OCI-LY1 (cell line): ENCODE measurements at regions not wholly inside any gene's neighbourhood (a gene's known extent, or its start where the extent isn't known, plus 50 kb on each side); places are given as distances from the start of the nearest gene placed in this dataset.

Experiments used
- H2AFZ ChIP-seq: fragments of 200-600 bp; sonication (generic), shearing (Covaris generic); 2 replicates; pipeline ENCODE4 v1.6.0; 2014; ENCODE audit warnings: antibody characterized with exemption, mild to moderate bottlenecking, low read length
- H3F3A ChIP-seq: fragments of 200-600 bp; sonication (generic), shearing (Covaris generic); 2 replicates; pipeline ENCODE4 v1.6.0; 2014; ENCODE audit warnings: mild to moderate bottlenecking, antibody characterized with exemption, low read length, moderate library complexity; ENCODE audit not compliant: insufficient read depth
- H3K27ac ChIP-seq: fragments of 200-600 bp; sonication (generic); 2 replicates; pipeline ENCODE4 v1.5.1; 2014; ENCODE audit warnings: low read length, mixed run types, mild to moderate bottlenecking, low read depth; ENCODE audit not compliant: poor library complexity, severe bottlenecking
- H3K27me3 ChIP-seq: fragments of 200-600 bp; sonication (generic); 2 replicates; pipeline ENCODE4 v1.6.0; 2014; ENCODE audit warnings: antibody characterized with exemption, mild to moderate bottlenecking, low read length, moderate library complexity; ENCODE audit not compliant: insufficient read depth
- H3K36me3 ChIP-seq: fragments of 200-600 bp; sonication (generic); 2 replicates; pipeline ENCODE4 v1.6.1; 2014; ENCODE audit warnings: mild to moderate bottlenecking, antibody characterized with exemption, low read length, moderate library complexity, mixed read lengths; ENCODE audit not compliant: insufficient read depth
- H3K4me1 ChIP-seq: fragments of 200-600 bp; sonication (generic); 2 replicates; pipeline ENCODE4 v1.5.1; 2014; ENCODE audit warnings: mild to moderate bottlenecking, low read length, moderate library complexity; ENCODE audit not compliant: insufficient read depth, severe bottlenecking
- H3K4me2 ChIP-seq: fragments of 200-600 bp; sonication (generic), shearing (Covaris generic); 2 replicates; pipeline ENCODE4 v1.6.1; 2014; ENCODE audit warnings: low read length
- H3K4me3 ChIP-seq: fragments of 200-600 bp; sonication (generic); 2 replicates; pipeline ENCODE4 v1.5.1; 2014; ENCODE audit warnings: low read length, low read depth, mild to moderate bottlenecking, mixed read lengths; ENCODE audit not compliant: poor library complexity, severe bottlenecking
- H3K79me2 ChIP-seq: fragments of 200-600 bp; shearing (Covaris generic); 2 replicates; pipeline ENCODE4 v1.6.1; 2016; ENCODE audit warnings: mixed run types, low read length, mixed read lengths; ENCODE audit not compliant: insufficient read depth
- H3K9ac ChIP-seq: fragments of 200-600 bp; sonication (generic), shearing (Covaris generic); 2 replicates; pipeline ENCODE4 v1.6.1; 2014; ENCODE audit warnings: mild to moderate bottlenecking, low read length, mixed read lengths
- H3K9me2 ChIP-seq: fragments of 200-600 bp; sonication (generic), shearing (Covaris generic); 2 replicates; pipeline ENCODE4 v1.6.1; 2014; ENCODE audit warnings: low read depth, mild to moderate bottlenecking, low read length, mixed read lengths
- H3K9me3 ChIP-seq: fragments of 200-600 bp; shearing (Covaris generic); 2 replicates; pipeline ENCODE4 v1.6.1; 2014; ENCODE audit warnings: low read length, mixed read lengths
- H4K20me1 ChIP-seq: fragments of 200-600 bp; sonication (generic), shearing (Covaris generic); 2 replicates; pipeline ENCODE4 v1.6.0; 2016; ENCODE audit warnings: mild to moderate bottlenecking, low read length; ENCODE audit not compliant: insufficient read depth
- CTCF ChIP-seq: fragments of 200-600 bp; sonication (generic), shearing (Covaris generic); IDR thresholded peaks from 2 replicates; pipeline ENCODE4 v1.5.1; 2017; ENCODE audit warnings: mild to moderate bottlenecking, antibody characterized with exemption, low read length, moderate library complexity, mixed read lengths
- EZH2 ChIP-seq: fragments of 200-600 bp; sonication (generic), shearing (Covaris generic); IDR thresholded peaks from 2 replicates; pipeline ENCODE4 v1.8.0; 2017; ENCODE audit warnings: borderline replicate concordance, mixed run types, mild to moderate bottlenecking, antibody characterized with exemption, low read length, moderate library complexity, mixed read lengths

- H3K9me2 ChIP-seq = no peaks in the 10 kb centered on the region
- no peak for TF ChIP-seq EZH2
- no peaks in the 10 kb centered on the region for H3K4me1 ChIP-seq
- H3K79me2 ChIP-seq = no peaks in the 10 kb centered on the region
- no peaks in the 10 kb centered on the region for H3K36me3 ChIP-seq
- no peaks in the 10 kb centered on the region for H3K9me3 ChIP-seq
- H3K27ac ChIP-seq = no peak overlapping the region
- no peak overlapping the region for H2AFZ ChIP-seq
- no peaks in the 10 kb centered on the region for H3K27me3 ChIP-seq
- H3K4me2 ChIP-seq = no peak overlapping the region
- no peaks in the 10 kb centered on the region for H3F3A ChIP-seq
- no peak overlapping the region for H3K4me3 ChIP-seq
- no peaks in the 10 kb centered on the region for H4K20me1 ChIP-seq
- H3K9ac ChIP-seq = no peak overlapping the region
These were observed 120.0 kb downstream of the UQCRFS1 start for GRCh38 chr19:29092712-29093552.

GRCh38 chr19:29090783-29091526 lies 122.0 kb downstream of the UQCRFS1 start:
- H3K27ac ChIP-seq = no peak overlapping the region
- no peak overlapping the region for H2AFZ ChIP-seq
- H3K4me3 ChIP-seq = no peak overlapping the region
- H3F3A ChIP-seq = no peaks in the 10 kb centered on the region
- H3K9ac ChIP-seq = no peak overlapping the region
- H3K9me3 ChIP-seq = no peaks in the 10 kb centered on the region
- no peaks in the 10 kb centered on the region for H3K79me2 ChIP-seq
- no peaks in the 10 kb centered on the region for H3K9me2 ChIP-seq
- no peaks in the 10 kb centered on the region for H4K20me1 ChIP-seq
- no peak overlapping the region for H3K4me2 ChIP-seq
- H3K36me3 ChIP-seq = no peaks in the 10 kb centered on the region
- no peaks in the 10 kb centered on the region for H3K4me1 ChIP-seq
- TF ChIP-seq CTCF (no peak), EZH2 (no peak)
- H3K27me3 ChIP-seq = peaks cover 4% of the 10 kb centered on the region; the same call in 1 of the 2 replicates

- TF ChIP-seq CTCF (no peak), EZH2 (no peak)
- H3K4me3 ChIP-seq = no peak overlapping the region
- no peak overlapping the region for H2AFZ ChIP-seq
- no peaks in the 10 kb centered on the region for H3K36me3 ChIP-seq
- no peak overlapping the region for H3K4me2 ChIP-seq
- H3K79me2 ChIP-seq = no peaks in the 10 kb centered on the region
- H3F3A ChIP-seq = no peaks in the 10 kb centered on the region
- no peaks in the 10 kb centered on the region for H3K4me1 ChIP-seq
- H3K9me3 ChIP-seq = no peaks in the 10 kb centered on the region
- H3K9ac ChIP-seq = no peak overlapping the region
- no peak overlapping the region for H3K27ac ChIP-seq
- H3K9me2 ChIP-seq = no peaks in the 10 kb centered on the region
- H3K27me3 ChIP-seq = peaks cover 4% of the 10 kb centered on the region; the same call in 1 of the 2 replicates
- no peaks in the 10 kb centered on the region for H4K20me1 ChIP-seq
These were observed 123.6 kb downstream of the UQCRFS1 start for GRCh38 chr19:29089315-29089870.
